Central memory CD8-positive, alpha-beta T cell (primary cell): ENCODE measurements at regions not wholly inside any gene's neighbourhood (a gene's known extent, or its start where the extent isn't known, plus 50 kb on each side); places are given as distances from the start of the nearest gene placed in this dataset.
"Not testable (repeated sequence)": the region's sequence is repeated elsewhere in the genome, so short reads cannot be mapped to it uniquely, and the experiment has no call there.

Source experiments
- ATAC-seq: fragments of 150-1000 bp; cut with Tn5 transposase; replicated peaks from 2 replicates; pipeline ENCODE4 v1.10.0; 2022; ENCODE audit warnings: mild to moderate bottlenecking, moderate FRiP score, moderate number of reproducible peaks; ENCODE audit not compliant: poor library complexity, severe bottlenecking; ENCODE audit errors: extremely low read depth
- DNase-seq, 2 donors: peaks; one replicate each; pipeline ENCODE4 v3.0.0; 2021; ENCODE audit warnings: low spot score in 2 of 2
- H3K27ac Mint-ChIP-seq: one replicate; pipeline ENCODE4 v1.8.0; 2022; ENCODE audit warnings: low read depth, mild to moderate bottlenecking, moderate library complexity, mixed read lengths
- H3K27me3 Mint-ChIP-seq: one replicate; pipeline ENCODE4 v1.8.0; 2022; ENCODE audit warnings: mixed read lengths
- H3K36me3 Mint-ChIP-seq: one replicate; pipeline ENCODE4 v1.8.0; 2022; ENCODE audit warnings: mild to moderate bottlenecking, moderate library complexity, mixed read lengths; ENCODE audit not compliant: insufficient read depth
- H3K4me1 Mint-ChIP-seq: one replicate; pipeline ENCODE4 v1.8.0; 2022; ENCODE audit warnings: mixed read lengths
- H3K4me3 Mint-ChIP-seq: one replicate; pipeline ENCODE4 v1.8.0; 2022; ENCODE audit warnings: mild to moderate bottlenecking, moderate library complexity, mixed read lengths
- H3K9me3 Mint-ChIP-seq: one replicate; pipeline ENCODE4 v1.8.0; 2022; ENCODE audit warnings: mixed read lengths

- no peaks in the 10 kb centered on the region for H3K27me3 Mint-ChIP-seq
- no peak overlapping the region for H3K27ac Mint-ChIP-seq
- peaks cover 7% of the 10 kb centered on the region for H3K4me1 Mint-ChIP-seq
- no peaks in the 10 kb centered on the region for H3K9me3 Mint-ChIP-seq
- no peak for DNase-seq
- ATAC-seq: peak; percentile 86
- peaks cover 3% of the 10 kb centered on the region for H3K36me3 Mint-ChIP-seq
- H3K4me3 Mint-ChIP-seq: no peak overlapping the region
Measured at GRCh38 chr5:99187611-99188010, 258.8 kb upstream of the CHD1 start.

GRCh38 chr5:99179206-99179605 lies 250.4 kb upstream of the CHD1 start:
- DNase-seq (no peak), ATAC-seq (no peak)
- Mint-ChIP-seq H3K36me3 (no peaks in the 10 kb centered on the region), H3K27me3 (no peaks in the 10 kb centered on the region), H3K4me3 (no peak overlapping the region), H3K4me1 (no peaks in the 10 kb centered on the region), H3K27ac (no peak overlapping the region), H3K9me3 (no peaks in the 10 kb centered on the region)

- H3K27me3 Mint-ChIP-seq: no peaks in the 10 kb centered on the region
- no peaks in the 10 kb centered on the region for H3K36me3 Mint-ChIP-seq
- no peak for ATAC-seq
- DNase-seq: no peak
- no peak overlapping the region for H3K27ac Mint-ChIP-seq
- no peaks in the 10 kb centered on the region for H3K4me1 Mint-ChIP-seq
- H3K9me3 Mint-ChIP-seq: no peaks in the 10 kb centered on the region
- H3K4me3 Mint-ChIP-seq: no peak overlapping the region
Measured at GRCh38 chr5:99177796-99178195, 249.0 kb upstream of the CHD1 start.

DNA sequence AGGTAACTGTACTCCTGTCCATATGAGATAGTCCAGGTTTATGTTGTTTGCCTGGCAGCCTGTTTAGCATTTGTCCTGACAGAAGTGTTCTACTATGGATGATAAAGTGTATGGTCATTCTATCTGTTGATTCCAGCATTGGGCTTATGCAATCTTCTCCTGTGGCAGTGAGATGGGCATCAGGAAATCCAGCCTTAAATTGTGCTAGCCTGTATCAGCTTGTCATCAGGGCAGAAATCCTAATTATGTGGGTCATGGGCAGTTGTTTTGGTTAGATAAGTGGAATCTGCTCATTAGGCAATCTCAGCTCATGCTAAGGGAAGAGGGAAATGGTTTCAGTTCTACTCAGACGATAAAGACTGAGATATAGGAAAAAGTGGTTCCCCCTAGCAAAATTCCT lies 247.4 kb upstream of the CHD1 start:
- no peaks in the 10 kb centered on the region for H3K36me3 Mint-ChIP-seq
- H3K27me3 Mint-ChIP-seq: no peaks in the 10 kb centered on the region
- DNase-seq (no peak), ATAC-seq (no peak)
- H3K27ac Mint-ChIP-seq: no peak overlapping the region
- no peaks in the 10 kb centered on the region for H3K9me3 Mint-ChIP-seq
- H3K4me3 Mint-ChIP-seq: no peak overlapping the region
- no peaks in the 10 kb centered on the region for H3K4me1 Mint-ChIP-seq

- H3K27ac Mint-ChIP-seq: no peak overlapping the region
- no peaks in the 10 kb centered on the region for H3K36me3 Mint-ChIP-seq
- H3K4me1 Mint-ChIP-seq: no peaks in the 10 kb centered on the region
- peaks cover 21% of the 10 kb centered on the region for H3K27me3 Mint-ChIP-seq
- no peaks in the 10 kb centered on the region for H3K9me3 Mint-ChIP-seq
- DNase-seq: no peak
- H3K4me3 Mint-ChIP-seq: no peak overlapping the region
- no peak for ATAC-seq
Measured at GRCh38 chr5:99169309-99169708, 240.5 kb upstream of the CHD1 start.

- not testable (repeated sequence) for H3K27ac Mint-ChIP-seq, H3K4me3 Mint-ChIP-seq, ATAC-seq, H3K36me3 Mint-ChIP-seq, H3K27me3 Mint-ChIP-seq, DNase-seq, H3K9me3 Mint-ChIP-seq, H3K4me1 Mint-ChIP-seq
Measured at GRCh38 chr5:99161538-99161937, 232.7 kb upstream of the CHD1 start.

DNA sequence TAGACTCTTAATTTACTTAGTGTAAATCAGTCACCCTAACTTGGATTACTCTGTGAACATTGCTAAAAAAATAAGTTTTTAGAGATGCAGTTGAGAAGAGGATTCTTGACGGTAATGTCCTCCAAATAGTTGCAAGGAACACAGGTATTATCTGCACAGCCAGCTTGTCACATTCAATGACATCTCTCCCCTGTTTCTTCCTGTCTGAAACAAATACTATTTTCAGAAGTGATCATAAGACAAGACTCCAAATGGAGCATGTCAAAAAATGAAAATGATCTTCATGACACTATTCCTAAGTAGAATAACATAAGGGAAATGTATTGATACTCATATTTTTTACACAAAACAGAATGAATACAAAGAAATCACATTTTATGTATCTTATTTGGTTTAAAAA lies 227.9 kb upstream of the CHD1 start:
- Mint-ChIP-seq H3K36me3 (peaks cover 2% of the 10 kb centered on the region), H3K4me1 (no peaks in the 10 kb centered on the region), H3K9me3 (no peaks in the 10 kb centered on the region), H3K27me3 (no peaks in the 10 kb centered on the region), H3K4me3 (no peak overlapping the region), H3K27ac (no peak overlapping the region)
- ATAC-seq (no peak), DNase-seq (no peak)

DNA sequence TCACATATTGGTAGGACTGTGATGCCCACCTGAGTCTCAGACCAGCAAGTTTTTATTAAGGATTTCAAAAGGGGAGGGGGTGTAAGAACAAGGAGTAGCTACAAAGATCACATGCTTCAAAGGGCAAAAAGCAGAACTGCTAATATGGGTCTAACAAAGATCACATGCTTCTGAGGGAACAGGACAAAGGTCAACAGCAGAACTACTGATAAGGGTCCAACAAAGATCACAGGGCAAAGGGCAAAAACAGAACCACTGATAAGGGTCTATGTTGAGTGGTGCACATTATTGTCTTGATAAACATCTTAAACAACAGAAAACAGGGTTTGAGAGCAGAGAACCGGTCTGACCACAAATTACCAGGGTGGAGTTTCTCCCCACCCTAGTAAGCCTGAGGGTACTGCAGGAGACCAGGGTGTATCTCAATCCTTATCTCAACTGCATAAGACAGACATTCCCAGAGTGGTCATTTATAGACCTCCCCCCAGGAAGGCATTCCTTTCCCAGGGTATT lies 214.5 kb upstream of the CHD1 start:
- not testable (repeated sequence) for DNase-seq, ATAC-seq, H3K27ac Mint-ChIP-seq, H3K4me3 Mint-ChIP-seq, H3K36me3 Mint-ChIP-seq, H3K4me1 Mint-ChIP-seq
- H3K27me3 Mint-ChIP-seq: peaks cover 25% of the 10 kb centered on the region
- peaks cover 13% of the 10 kb centered on the region for H3K9me3 Mint-ChIP-seq

- no peak for ATAC-seq
- H3K4me1 Mint-ChIP-seq: no peaks in the 10 kb centered on the region
- peaks cover 8% of the 10 kb centered on the region for H3K9me3 Mint-ChIP-seq
- no peaks in the 10 kb centered on the region for H3K36me3 Mint-ChIP-seq
- H3K27ac Mint-ChIP-seq: no peak overlapping the region
- peaks cover 34% of the 10 kb centered on the region for H3K27me3 Mint-ChIP-seq
- DNase-seq: no peak
- H3K4me3 Mint-ChIP-seq: no peak overlapping the region
Measured at GRCh38 chr5:99141534-99142128, 212.8 kb upstream of the CHD1 start.

GRCh38 chr5:99138911-99139310 lies 210.1 kb upstream of the CHD1 start:
- Mint-ChIP-seq H3K27ac (no peak overlapping the region), H3K27me3 (peaks cover 39% of the 10 kb centered on the region), H3K36me3 (no peaks in the 10 kb centered on the region), H3K4me3 (no peak overlapping the region), H3K4me1 (no peaks in the 10 kb centered on the region), H3K9me3 (peaks cover 8% of the 10 kb centered on the region)
- DNase-seq: no peak
- ATAC-seq: no peak

DNA sequence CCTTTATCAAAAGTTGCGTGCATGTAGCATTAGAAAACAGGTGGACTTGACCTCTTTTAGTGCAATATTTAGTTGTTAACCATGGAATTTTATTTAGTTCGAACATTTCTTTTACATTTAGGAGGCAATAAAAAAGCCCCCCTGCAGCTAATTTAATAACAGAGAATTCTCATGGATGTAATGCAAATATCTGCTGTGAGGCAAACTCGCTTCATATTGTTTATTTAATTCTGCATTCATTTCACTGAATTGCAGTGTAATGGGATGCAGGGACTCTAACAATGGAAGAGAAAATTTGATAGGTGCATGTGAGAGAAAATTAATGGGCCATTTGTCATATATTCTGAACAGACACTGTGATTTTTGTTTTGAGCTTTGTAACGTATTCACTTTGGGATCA lies 205.1 kb upstream of the CHD1 start:
- Mint-ChIP-seq H3K9me3 (no peaks in the 10 kb centered on the region), H3K36me3 (no peaks in the 10 kb centered on the region), H3K4me1 (no peaks in the 10 kb centered on the region), H3K27me3 (peaks cover 20% of the 10 kb centered on the region), H3K4me3 (no peak overlapping the region), H3K27ac (no peak overlapping the region)
- DNase-seq (no peak), ATAC-seq (no peak)

DNA sequence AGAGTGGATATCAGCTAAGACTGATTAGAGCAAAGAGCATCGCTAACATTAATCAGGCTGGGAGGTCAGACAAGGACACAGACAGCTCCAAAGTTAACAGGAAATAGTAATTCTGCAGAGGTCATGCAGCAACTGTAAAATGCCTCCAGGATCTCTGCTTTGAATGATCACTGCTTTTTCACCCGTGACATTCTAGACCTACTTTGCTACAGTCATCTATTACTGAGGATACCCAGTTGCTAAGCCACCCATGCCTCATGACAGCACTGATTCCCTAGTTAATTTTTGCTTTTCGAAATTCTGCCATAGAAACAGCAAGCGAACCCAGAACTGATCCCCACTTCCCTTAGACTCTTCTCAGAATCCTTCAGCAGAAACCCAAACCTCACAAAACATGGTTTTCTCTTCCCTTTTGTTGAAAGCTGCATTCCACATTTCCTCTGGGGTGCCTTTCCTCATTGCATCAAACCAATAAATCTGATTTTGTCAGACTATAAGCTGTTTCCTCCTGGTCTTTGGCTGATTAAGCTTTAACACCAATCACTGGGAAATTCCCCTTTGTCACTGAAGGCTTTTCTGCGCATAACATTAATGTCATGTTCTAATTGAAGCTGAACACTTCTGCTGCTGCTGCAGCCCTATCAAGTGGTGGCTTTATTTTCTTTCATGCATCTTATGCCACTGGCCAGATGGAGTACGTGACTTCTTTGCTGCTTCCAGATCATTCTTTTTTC lies 201.1 kb upstream of the CHD1 start:
- no peak overlapping the region for H3K4me3 Mint-ChIP-seq
- no peak overlapping the region for H3K27ac Mint-ChIP-seq
- no peaks in the 10 kb centered on the region for H3K27me3 Mint-ChIP-seq
- peak; percentile 32 for ATAC-seq
- no peaks in the 10 kb centered on the region for H3K4me1 Mint-ChIP-seq
- no peak for DNase-seq
- no peaks in the 10 kb centered on the region for H3K36me3 Mint-ChIP-seq
- no peaks in the 10 kb centered on the region for H3K9me3 Mint-ChIP-seq

DNA sequence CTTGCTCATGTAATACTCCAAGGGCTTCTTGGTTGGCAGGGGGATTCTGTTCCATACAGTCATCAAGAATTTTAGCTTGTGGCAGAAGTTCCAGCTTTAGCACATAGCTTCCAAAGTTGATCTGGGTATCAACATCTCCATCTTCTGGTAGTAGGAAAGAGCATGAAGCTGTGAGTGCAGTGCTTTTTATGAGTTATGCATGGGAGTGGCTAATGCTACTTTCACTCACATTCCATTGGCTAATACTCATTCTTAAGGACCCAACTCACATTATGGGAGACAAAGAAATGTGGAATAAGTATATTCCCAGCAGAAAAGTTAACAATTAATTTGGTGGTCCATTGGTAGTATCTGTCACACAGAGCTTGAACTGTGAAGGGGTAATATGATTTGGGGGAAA lies 194.2 kb upstream of the CHD1 start:
- Mint-ChIP-seq H3K4me3 (no peak overlapping the region), H3K27me3 (peaks cover 14% of the 10 kb centered on the region), H3K9me3 (no peaks in the 10 kb centered on the region), H3K27ac (no peak overlapping the region), H3K4me1 (no peaks in the 10 kb centered on the region), H3K36me3 (no peaks in the 10 kb centered on the region)
- ATAC-seq (no peak), DNase-seq (no peak)
